ENCODE measurements at regions not wholly inside any gene's neighbourhood (a gene's known extent, or its start where the extent isn't known, plus 50 kb on each side); places are given as distances from the start of the nearest gene placed in this dataset.

- H3K4me1 ChIP-seq: no peaks in the 10 kb centered on the region
- H3K27me3 ChIP-seq: no peaks in the 10 kb centered on the region
- DNase-seq (ENCODE audit: low spot score in 2 of 2): no peak
- peaks cover 5% of the 10 kb centered on the region for H3K9me3 ChIP-seq
- 62% methylated on average over 4 of the region's 4 CpGs for WGBS
- TF ChIP-seq EP300 (IDR thresholded peaks at IDR 0.05): no peak
- no peak for TF ChIP-seq POLR2A (IDR thresholded peaks at IDR 0.05)
- no peak for TF ChIP-seq CTCF (IDR thresholded peaks at IDR 0.05)
- no peak for TF ChIP-seq POLR2AphosphoS5 (IDR thresholded peaks at IDR 0.05)
- no peak overlapping the region for H3K4me3 ChIP-seq
- no peaks in the 10 kb centered on the region for H3K36me3 ChIP-seq
- no peak overlapping the region for H3K27ac ChIP-seq
Observed at GRCh38 chr1:192713921-192714320, 78.0 kb downstream of the RGS13 start.

DNA sequence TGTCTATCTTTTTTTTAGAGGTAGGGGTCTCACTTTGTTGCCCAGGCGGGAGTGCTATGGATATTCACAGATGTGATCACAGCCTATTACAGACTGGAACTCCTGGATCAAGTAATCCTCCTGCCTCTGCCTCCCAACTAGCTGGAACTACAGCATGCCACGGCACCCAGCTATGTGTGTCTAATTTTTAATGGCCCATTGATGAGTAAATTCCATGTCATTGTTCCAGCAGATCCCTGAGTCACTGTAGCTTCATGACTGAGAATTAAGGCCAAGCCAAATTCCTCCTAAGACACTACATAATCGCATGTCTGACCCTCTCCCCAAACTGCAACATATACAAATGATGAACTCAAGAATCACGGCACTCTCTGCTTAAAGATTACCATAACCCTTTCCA, 84.2 kb upstream of the RGS2 start:
- Histone ChIP-seq H3K27ac (no peak overlapping the region), H3K27me3 (no peaks in the 10 kb centered on the region), H3K36me3 (no peaks in the 10 kb centered on the region), H3K9me3 (no peaks in the 10 kb centered on the region), H3K4me3 (no peak overlapping the region), H3K4me1 (peaks cover 3% of the 10 kb centered on the region)
- TF ChIP-seq POLR2A (IDR thresholded peaks at IDR 0.05): no peak
- TF ChIP-seq CTCF (IDR thresholded peaks at IDR 0.05): no peak
- TF ChIP-seq EP300 (IDR thresholded peaks at IDR 0.05): no peak
- no peak for TF ChIP-seq POLR2AphosphoS5 (IDR thresholded peaks at IDR 0.05)
- no peak for DNase-seq (ENCODE audit: low spot score in 2 of 2)
- WGBS: 58% methylated on average over 4 of the region's 4 CpGs

DNA sequence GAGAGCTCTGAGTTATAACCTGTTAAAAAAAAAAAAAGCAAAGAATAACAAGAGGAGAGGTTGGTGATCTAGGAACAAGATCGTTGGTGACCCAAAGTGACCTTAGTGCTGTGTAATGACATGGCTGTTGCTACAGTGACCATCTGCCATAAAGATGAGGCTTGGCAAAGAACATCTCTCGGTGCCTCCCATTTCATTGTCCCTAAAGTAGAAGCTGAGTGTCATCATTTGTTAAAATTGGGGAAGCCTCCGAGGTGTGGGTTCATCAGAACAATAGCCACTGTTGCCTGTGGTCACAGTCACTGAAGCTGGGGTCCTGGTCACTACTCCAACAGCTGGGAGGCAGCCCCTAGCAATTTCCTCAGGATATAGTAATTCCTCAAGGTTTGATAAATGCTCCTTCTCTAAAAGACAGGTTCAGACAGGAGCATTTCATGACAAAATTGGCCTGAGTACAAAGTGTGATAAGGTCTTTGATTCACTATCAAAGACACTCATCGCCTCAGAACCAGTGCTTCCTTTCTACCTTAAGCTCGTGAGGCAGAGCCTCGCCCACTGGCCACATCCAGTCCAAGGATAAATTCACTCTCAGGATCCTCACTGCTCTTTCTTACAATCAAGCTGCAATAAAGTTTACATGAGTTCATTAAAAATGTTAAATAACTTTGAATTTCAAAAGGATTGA, 81.9 kb upstream of the RGS2 start:
- no peak overlapping the region for H3K4me3 ChIP-seq
- WGBS: 52% methylated on average over 6 of the region's 6 CpGs
- H3K27ac ChIP-seq: no peak overlapping the region
- no peaks in the 10 kb centered on the region for H3K9me3 ChIP-seq
- H3K4me1 ChIP-seq: peaks cover 7% of the 10 kb centered on the region
- no peaks in the 10 kb centered on the region for H3K36me3 ChIP-seq
- no peak for DNase-seq (ENCODE audit: low spot score in 2 of 2)
- H3K27me3 ChIP-seq: no peaks in the 10 kb centered on the region
- TF ChIP-seq POLR2AphosphoS5 (IDR thresholded peaks at IDR 0.05) (no peak), POLR2A (IDR thresholded peaks at IDR 0.05) (no peak), EP300 (IDR thresholded peaks at IDR 0.05) (no peak)

- H3K36me3 ChIP-seq: no peaks in the 10 kb centered on the region
- TF ChIP-seq POLR2A (IDR thresholded peaks at IDR 0.05) (no peak), POLR2AphosphoS5 (IDR thresholded peaks at IDR 0.05) (no peak), CTCF (IDR thresholded peaks at IDR 0.05) (no peak), EP300 (IDR thresholded peaks at IDR 0.05) (no peak)
- H3K27ac ChIP-seq: no peak overlapping the region
- H3K4me1 ChIP-seq: peaks cover 7% of the 10 kb centered on the region
- DNase-seq (ENCODE audit: low spot score in 2 of 2): no peak
- no peaks in the 10 kb centered on the region for H3K27me3 ChIP-seq
- H3K4me3 ChIP-seq: no peak overlapping the region
- H3K9me3 ChIP-seq: no peaks in the 10 kb centered on the region
Observed at GRCh38 chr1:192729500-192729899, 79.3 kb upstream of the RGS2 start.

DNA sequence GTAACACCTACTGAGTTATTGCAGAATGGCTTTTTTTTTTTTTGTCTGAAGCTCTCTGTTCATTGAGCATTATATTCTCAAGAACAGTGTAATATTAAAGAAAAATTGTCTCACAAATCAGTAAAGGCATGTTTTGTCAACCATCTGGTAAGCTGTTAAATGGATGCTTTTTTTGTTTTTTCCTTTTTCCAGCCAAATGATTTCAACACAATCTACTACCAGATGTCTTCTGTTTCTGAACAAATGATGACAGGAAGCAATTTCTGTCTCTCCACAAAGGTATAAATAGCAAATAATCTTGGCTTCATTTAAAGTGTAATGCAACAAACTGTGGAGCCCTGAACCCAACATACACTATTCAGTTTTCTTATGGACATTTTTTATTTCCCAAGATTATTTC, 78.6 kb upstream of the RGS2 start:
- no peaks in the 10 kb centered on the region for H3K9me3 ChIP-seq
- H3K4me3 ChIP-seq: no peak overlapping the region
- peaks cover 7% of the 10 kb centered on the region for H3K4me1 ChIP-seq
- H3K27ac ChIP-seq: no peak overlapping the region
- DNase-seq (ENCODE audit: low spot score in 2 of 2): no peak
- H3K36me3 ChIP-seq: no peaks in the 10 kb centered on the region
- TF ChIP-seq EP300 (IDR thresholded peaks at IDR 0.05): no peak
- no peaks in the 10 kb centered on the region for H3K27me3 ChIP-seq

- no peak for DNase-seq (ENCODE audit: low spot score in 2 of 2)
- Histone ChIP-seq H3K27me3 (no peaks in the 10 kb centered on the region), H3K4me1 (peaks cover 7% of the 10 kb centered on the region), H3K4me3 (no peak overlapping the region), H3K27ac (no peak overlapping the region), H3K36me3 (no peaks in the 10 kb centered on the region), H3K9me3 (no peaks in the 10 kb centered on the region)
- 95% methylated on average over 2 of the region's 2 CpGs for WGBS
- TF ChIP-seq POLR2A (IDR thresholded peaks at IDR 0.05) (no peak), EP300 (IDR thresholded peaks at IDR 0.05) (no peak), POLR2AphosphoS5 (IDR thresholded peaks at IDR 0.05) (no peak), CTCF (IDR thresholded peaks at IDR 0.05) (no peak)
Observed at GRCh38 chr1:192732787-192733186, 76.1 kb upstream of the RGS2 start.

Measured in suprapubic skin (tissue), 4 donors.